Hepatocyte (in vitro differentiated cells): ENCODE measurements at regions not wholly inside any gene's neighbourhood (a gene's known extent, or its start where the extent isn't known, plus 50 kb on each side); places are given as distances from the start of the nearest gene placed in this dataset.

ENCODE experiments used
- CTCF ChIP-seq: fragments of 200-600 bp; sonication (generic); IDR thresholded peaks from 2 replicates; pipeline ENCODE4 v1.5.1; 2016; ENCODE audit warnings: antibody characterized with exemption, mild to moderate bottlenecking; ENCODE audit not compliant: poor library complexity
- EZH2 ChIP-seq: fragments of 200-600 bp; sonication (generic); IDR thresholded peaks from 2 replicates; pipeline ENCODE4 v1.6.1; 2016; ENCODE audit warnings: antibody characterized with exemption, mild to moderate bottlenecking, borderline replicate concordance
- EZH2phosphoT487 ChIP-seq: fragments of 200-600 bp; sonication (generic); IDR thresholded peaks from one replicate; pipeline ENCODE4 v1.6.1; 2018; ENCODE audit warnings: antibody characterized with exemption, mild to moderate bottlenecking, low read depth, moderate library complexity; ENCODE audit not compliant: unreplicated experiment, severe bottlenecking

- no peak for TF ChIP-seq CTCF
- no peak for TF ChIP-seq EZH2
- TF ChIP-seq EZH2phosphoT487 = no peak
Measured at GRCh38 chr1:5755552-5756125, 236.6 kb downstream of the NPHP4 start.
